HG03103 (cell line): ENCODE measurements at regions not wholly inside any gene's neighbourhood (a gene's known extent, or its start where the extent isn't known, plus 50 kb on each side); places are given as distances from the start of the nearest gene placed in this dataset.

Source experiments
- ATAC-seq: cut with Tn5 transposase; IDR thresholded peaks from one replicate; pipeline ENCODE4 v1.9.1; 2021; ENCODE audit warnings: low read depth; ENCODE audit not compliant: unreplicated experiment

DNA sequence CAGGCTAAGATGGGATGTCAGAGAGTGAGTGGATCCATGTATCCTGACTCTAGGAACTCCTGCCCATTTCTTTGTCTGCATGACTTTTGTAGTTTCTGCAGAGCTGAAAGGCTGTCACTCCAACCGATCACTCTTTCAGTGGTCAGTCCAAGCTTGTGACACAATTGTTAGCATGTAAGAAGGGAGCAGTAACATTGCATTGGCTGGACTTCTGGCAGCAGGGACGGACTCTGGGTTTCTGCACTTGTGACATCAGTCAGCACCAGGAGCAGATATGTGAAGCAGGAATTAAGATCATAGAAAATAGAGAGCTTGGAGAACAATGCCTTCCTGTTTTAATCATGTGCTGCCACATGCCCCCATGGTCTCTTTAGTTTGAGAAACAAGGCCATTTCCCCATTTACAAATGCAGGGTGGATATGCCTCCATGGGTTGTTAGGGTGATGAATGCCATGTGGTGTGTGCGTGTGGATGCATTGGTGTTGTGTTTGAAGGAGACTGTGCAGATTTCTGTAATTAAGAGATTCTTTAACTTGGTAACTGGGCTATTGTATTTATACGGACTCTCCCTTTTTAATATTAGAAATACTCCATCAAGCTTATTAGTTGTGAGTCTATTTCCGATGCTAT lies 214.3 kb upstream of the EPHA4 start:
- ATAC-seq, result no peak

DNA sequence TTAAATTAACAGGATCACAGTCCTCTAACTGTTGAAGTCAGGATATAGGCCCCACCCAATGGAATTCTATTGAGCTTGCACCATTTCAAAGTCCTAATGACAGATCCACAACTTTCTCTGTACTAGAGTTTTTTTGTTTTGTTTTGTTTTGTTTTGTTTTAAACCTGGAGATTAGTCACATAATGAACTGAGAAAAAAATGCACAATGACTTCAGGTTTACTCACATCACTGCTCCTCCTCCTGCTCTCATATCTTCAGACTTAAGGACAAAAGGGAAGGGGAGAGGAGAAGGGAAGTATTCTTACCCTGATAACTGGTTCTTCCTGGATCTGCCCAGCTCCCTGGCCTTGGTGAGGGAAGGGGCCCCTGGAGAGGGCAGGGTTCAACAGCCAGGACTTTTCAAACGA lies 208.2 kb upstream of the EPHA4 start:
- no peak for ATAC-seq

DNA sequence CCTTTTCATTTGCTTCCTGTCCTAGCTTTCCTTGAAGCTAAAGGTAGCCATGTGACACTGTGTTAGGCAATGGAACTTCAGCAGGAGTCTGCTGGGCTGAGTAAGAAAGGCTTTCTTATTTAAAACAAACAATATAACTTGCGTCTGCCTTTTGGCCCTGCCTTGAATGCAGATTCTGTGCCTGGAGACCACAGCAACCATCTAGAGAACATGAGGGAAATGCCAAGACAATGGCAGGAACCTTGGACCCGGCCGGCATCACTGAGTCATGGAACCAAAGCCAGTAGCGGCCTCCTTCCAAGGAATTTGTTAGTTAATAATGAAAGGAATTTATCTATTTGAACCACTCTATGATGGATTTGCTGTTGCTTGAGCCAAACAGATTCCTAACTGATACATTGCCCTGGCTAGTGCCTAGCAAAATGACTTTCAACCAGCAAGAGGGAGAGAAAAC lies 207.5 kb upstream of the EPHA4 start:
- no peak for ATAC-seq

DNA sequence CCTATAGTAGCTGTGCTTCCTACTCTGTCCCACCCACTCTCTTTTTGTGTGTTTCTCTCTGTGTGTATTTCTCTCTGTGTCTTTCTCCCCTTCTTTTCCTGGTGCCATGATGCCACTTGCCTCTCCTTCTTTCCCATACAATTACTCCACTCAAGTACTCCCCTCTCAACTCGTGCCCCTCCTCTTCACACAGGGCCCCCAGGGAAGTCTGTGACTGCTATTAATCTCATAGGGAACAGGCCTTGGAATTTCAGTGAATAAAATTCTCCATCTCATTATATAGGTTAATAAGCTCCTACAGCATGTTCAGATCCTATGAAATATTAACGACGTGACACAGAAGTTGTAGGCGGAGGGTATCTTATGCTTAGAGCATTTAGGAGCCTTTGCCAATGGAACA lies 205.9 kb upstream of the EPHA4 start:
- ATAC-seq, result no peak

DNA sequence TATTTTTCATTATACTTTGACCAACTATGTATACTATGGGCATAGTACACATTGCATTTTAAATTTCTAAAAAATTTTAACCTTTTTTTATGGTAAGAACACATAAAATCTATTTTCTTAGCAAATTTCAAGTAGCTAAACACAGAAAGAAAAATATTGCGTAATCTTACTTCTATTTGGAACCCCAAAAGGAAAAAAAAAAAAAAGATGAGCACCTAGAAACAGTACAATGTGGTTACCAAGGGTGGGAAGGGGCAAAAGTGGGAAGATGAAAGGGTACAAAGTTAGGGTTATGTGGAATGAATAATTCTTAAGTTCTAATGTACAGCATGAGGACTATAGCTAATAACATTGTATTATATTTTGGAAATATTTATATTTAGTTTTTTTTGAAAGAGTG lies 205.0 kb upstream of the EPHA4 start:
- ATAC-seq, result no peak

GRCh38 chr2:221775096-221775495 lies 203.0 kb upstream of the EPHA4 start:
- ATAC-seq, result no peak

- ATAC-seq, result no peak
Measured at GRCh38 chr2:221774136-221774535, 202.0 kb upstream of the EPHA4 start.

GRCh38 chr2:221771297-221771696 lies 199.2 kb upstream of the EPHA4 start:
- no peak for ATAC-seq

GRCh38 chr2:221767106-221768012 lies 195.3 kb upstream of the EPHA4 start:
- no peak for ATAC-seq

DNA sequence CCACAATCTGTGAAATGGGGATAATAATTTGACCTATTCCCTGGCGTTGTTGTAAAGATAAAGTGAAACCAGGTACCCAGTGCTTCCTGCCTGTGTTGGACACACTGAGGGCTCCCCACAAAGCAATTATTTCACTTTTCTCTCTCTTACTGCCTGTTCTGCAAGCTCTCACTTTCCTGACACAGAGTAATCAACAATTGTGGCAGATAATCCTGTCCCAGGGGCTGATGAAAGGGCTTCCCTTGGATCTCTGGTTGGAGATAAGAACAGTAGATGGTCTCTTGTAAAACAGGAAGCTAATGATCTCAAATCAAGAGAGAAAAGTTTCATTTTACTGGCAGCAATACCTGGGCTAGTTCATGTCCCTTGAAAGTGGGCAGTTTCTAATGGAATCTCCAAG lies 190.4 kb upstream of the EPHA4 start:
- no peak for ATAC-seq

GRCh38 chr2:221761260-221761659 lies 189.2 kb upstream of the EPHA4 start:
- ATAC-seq, result no peak

GRCh38 chr2:221758076-221758475 lies 186.0 kb upstream of the EPHA4 start:
- no peak for ATAC-seq

DNA sequence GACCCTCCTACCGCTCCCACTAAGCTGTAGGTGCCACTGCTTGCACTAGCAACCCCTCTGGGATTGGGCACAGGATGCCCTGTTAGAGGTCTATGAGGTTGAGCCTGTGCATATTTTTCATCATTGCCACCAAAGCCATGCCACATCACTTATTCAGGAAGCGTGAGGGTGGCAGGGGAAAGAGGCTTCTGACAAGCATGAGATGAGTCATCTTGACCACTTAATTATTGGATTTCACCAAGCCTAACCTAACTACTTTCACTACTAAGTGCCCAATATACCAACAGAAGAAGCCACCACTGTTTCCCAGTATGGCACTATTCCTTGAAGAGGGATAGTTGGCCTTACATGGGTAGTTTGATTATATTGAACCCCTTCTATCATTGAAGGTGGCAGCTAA lies 181.3 kb upstream of the EPHA4 start:
- ATAC-seq, result no peak

DNA sequence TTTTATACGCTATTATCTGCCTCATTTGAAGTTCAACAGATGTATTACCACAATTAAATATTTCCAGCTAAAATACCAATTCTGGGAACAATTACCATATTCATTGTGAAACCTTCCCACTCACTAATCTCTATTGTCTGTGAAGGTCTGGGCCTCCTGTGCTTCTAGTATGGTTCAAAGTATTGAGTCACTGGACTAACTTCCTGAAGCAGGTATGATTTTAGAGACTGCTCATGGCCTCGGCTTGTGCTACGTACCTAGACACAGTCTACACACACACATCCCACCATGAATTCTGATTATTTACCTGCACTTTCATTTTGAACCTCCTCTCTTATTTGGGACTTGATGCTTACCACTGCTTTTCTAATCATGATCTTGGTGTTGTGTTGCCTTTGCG lies 180.7 kb upstream of the EPHA4 start:
- no peak for ATAC-seq

GRCh38 chr2:221750316-221750715 lies 178.2 kb upstream of the EPHA4 start:
- no peak for ATAC-seq

DNA sequence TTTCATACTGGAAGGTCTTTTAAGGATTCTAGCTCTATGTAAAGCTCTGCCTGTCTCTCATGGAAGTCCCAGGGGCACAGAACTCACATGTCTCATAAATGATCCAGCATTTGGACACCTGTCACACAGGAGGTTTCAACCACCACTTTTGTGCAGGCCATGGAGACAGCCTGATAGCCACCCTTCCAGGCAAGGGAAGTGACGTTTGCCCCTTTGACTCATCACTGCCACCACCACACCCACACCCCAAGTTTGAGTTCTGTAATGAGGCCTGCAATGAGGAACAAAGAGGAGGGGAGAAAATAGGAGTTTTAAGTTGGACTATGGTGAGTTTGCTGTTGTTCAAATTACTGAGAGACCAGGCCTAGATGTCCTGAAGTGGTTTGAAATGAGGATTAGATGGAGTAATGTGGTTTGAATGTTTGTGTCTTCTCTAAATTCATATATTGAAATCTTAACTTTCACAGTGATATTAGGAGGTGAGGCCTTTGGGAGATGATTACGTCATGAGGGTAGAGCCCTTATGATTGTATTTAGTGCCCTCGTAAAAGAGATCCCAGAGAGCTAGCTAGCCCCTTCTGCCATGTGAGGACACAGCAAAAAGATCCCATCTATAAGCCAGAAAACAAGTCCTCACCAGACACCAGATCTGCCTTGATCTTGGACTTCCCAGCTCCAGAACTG lies 175.3 kb upstream of the EPHA4 start:
- no peak for ATAC-seq

- ATAC-seq, result no peak
Measured at GRCh38 chr2:221741496-221742211, 169.6 kb upstream of the EPHA4 start.

GRCh38 chr2:221731432-221732145 lies 159.5 kb upstream of the EPHA4 start:
- ATAC-seq, result no peak

DNA sequence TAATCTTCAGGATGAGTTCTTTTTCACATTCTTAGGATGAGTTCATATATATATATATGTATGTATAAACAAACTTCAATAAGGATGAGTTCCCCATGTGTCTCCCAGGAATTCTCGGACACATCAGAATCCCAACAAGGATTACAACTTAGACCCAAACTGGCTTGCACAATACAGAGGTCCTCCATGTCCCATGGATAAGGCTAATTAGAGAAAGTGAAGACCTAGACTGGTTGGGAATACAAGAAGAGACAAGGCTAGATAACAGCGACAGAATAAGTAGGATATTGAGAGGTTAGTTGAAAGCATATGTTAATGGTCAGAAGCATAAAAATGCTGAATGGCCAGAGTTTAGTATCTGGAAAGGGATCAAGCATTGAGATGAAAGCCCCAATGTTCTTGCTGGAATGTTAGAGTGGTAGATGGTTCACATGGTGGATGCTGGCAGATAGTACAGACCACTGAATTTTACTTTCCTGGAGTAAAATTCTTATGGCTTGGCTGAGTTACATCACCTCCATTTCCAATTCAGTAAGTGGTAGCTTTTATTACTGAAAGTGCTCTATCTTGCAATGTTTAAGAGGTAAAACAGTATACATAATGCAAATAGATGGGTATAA lies 154.9 kb upstream of the EPHA4 start:
- ATAC-seq, result no peak
